ENCODE measurements at regions not wholly inside any gene's neighbourhood (a gene's known extent, or its start where the extent isn't known, plus 50 kb on each side); places are given as distances from the start of the nearest gene placed in this dataset.

- DNase-seq (no peak), ATAC-seq (ENCODE audit: poor library complexity) (no peak)
- intact Hi-C loops (cut with DNase I), result no loop called here
These were observed 57.7 kb downstream of the LRRC30 start for GRCh38 chr18:7288544-7288943.

GRCh38 chr18:7290077-7290476 is 59.2 kb downstream of the LRRC30 start:
- intact Hi-C loops (cut with DNase I), result no loop called here
- ATAC-seq (ENCODE audit: poor library complexity) (no peak), DNase-seq (no peak)

GRCh38 chr18:7291046-7291445 is 60.2 kb downstream of the LRRC30 start:
- ATAC-seq (ENCODE audit: poor library complexity) (no peak), DNase-seq (no peak)
- intact Hi-C loops (cut with DNase I), result no loop called here

GRCh38 chr18:7298149-7298548 is 67.3 kb downstream of the LRRC30 start:
- intact Hi-C loops (cut with DNase I), result no loop called here
- ATAC-seq (ENCODE audit: poor library complexity), result no peak
- DNase-seq, result no peak

- no peak for ATAC-seq (ENCODE audit: poor library complexity)
These were observed 70.2 kb downstream of the LRRC30 start for GRCh38 chr18:7301094-7301493.

GRCh38 chr18:7303316-7304060 is 72.6 kb downstream of the LRRC30 start:
- ATAC-seq (ENCODE audit: poor library complexity), result no peak
- intact Hi-C loops (cut with DNase I), result no loop called here
- DNase-seq, result no peak

More at GRCh38 chr18:7301094-7301493, 70.2 kb downstream of the LRRC30 start:
- intact Hi-C loops (cut with DNase I), result no loop called here
- DNase-seq, result no peak

- ATAC-seq (ENCODE audit: poor library complexity) (no peak), DNase-seq (no peak)
- intact Hi-C loops (cut with DNase I), result no loop called here
These were observed 73.1 kb downstream of the LRRC30 start for GRCh38 chr18:7304061-7304370.

- DNase-seq (no peak), ATAC-seq (ENCODE audit: poor library complexity) (no peak)
- intact Hi-C loops (cut with DNase I), result no loop called here
These were observed 74.5 kb downstream of the LRRC30 start for GRCh38 chr18:7305416-7305815.

GRCh38 chr18:7307030-7307429 is 76.1 kb downstream of the LRRC30 start:
- intact Hi-C loops (cut with DNase I), result no loop called here
- ATAC-seq (ENCODE audit: poor library complexity) (peak; percentile 87), DNase-seq (no peak)

- DNase-seq, result no peak
- peak; percentile 38 for ATAC-seq (ENCODE audit: poor library complexity)
- intact Hi-C loops (cut with DNase I), result no loop called here
These were observed 76.6 kb downstream of the LRRC30 start for GRCh38 chr18:7307526-7307925.

- no peak for ATAC-seq (ENCODE audit: poor library complexity)
- no peak for DNase-seq
- intact Hi-C loops (cut with DNase I), result no loop called here
These were observed 86.9 kb downstream of the LRRC30 start for GRCh38 chr18:7317804-7318231.

- intact Hi-C loops (cut with DNase I), result no loop called here
- ATAC-seq (ENCODE audit: poor library complexity) (no peak), DNase-seq (no peak)
These were observed 88.3 kb downstream of the LRRC30 start for GRCh38 chr18:7319161-7319560.

- ATAC-seq (ENCODE audit: poor library complexity) (no peak), DNase-seq (no peak)
- intact Hi-C loops (cut with DNase I), result no loop called here
These were observed 90.9 kb downstream of the LRRC30 start for GRCh38 chr18:7321831-7322230.

GRCh38 chr18:7322817-7323485 is 92.1 kb downstream of the LRRC30 start:
- DNase-seq (no peak), ATAC-seq (ENCODE audit: poor library complexity) (no peak)
- intact Hi-C loops (cut with DNase I), result no loop called here

GRCh38 chr18:7325126-7325430 is 94.2 kb downstream of the LRRC30 start:
- ATAC-seq (ENCODE audit: poor library complexity), result no peak

GRCh38 chr18:7329016-7329415 is 98.1 kb downstream of the LRRC30 start:
- intact Hi-C loops (cut with DNase I), result no loop called here
- ATAC-seq (ENCODE audit: poor library complexity) (no peak), DNase-seq (no peak)

More at GRCh38 chr18:7325126-7325430, 94.2 kb downstream of the LRRC30 start:
- no peak for DNase-seq
- intact Hi-C loops (cut with DNase I), result no loop called here

GRCh38 chr18:7332452-7332851 is 101.6 kb downstream of the LRRC30 start:
- no peak for ATAC-seq (ENCODE audit: poor library complexity)
- intact Hi-C loops (cut with DNase I), result no loop called here
- DNase-seq, result no peak

GRCh38 chr18:7333025-7333562 is 102.2 kb downstream of the LRRC30 start:
- no peak for DNase-seq
- intact Hi-C loops (cut with DNase I), result no loop called here
- ATAC-seq (ENCODE audit: poor library complexity), result no peak

GRCh38 chr18:7334973-7335568 is 104.2 kb downstream of the LRRC30 start:
- ATAC-seq (ENCODE audit: poor library complexity), result no peak

GRCh38 chr18:7336623-7337022 is 105.7 kb downstream of the LRRC30 start:
- no peak for ATAC-seq (ENCODE audit: poor library complexity)
- intact Hi-C loops (cut with DNase I), result no loop called here
- no peak for DNase-seq

More at GRCh38 chr18:7334973-7335568, 104.2 kb downstream of the LRRC30 start:
- no peak for DNase-seq
- intact Hi-C loops (cut with DNase I), result no loop called here

Measured in Right ventricle myocardium superior (tissue), 1 donor.